Peyer's patch (tissue), 4 donors: ENCODE measurements at regions not wholly inside any gene's neighbourhood (a gene's known extent, or its start where the extent isn't known, plus 50 kb on each side); places are given as distances from the start of the nearest gene placed in this dataset.

Experiments
- POLR2A ChIP-seq, 2 donors: fragments of 450-650 bp; IDR thresholded peaks; one replicate each; pipeline ENCODE4 v1.5.1; 2017; ENCODE audit warnings: antibody characterized with exemption in 2 of 2, mild to moderate bottlenecking in 2 of 2, moderate library complexity in 2 of 2
- TF ChIP-seq, protein P1 (sequence below), 6 experiments: fragments of 450-650 bp in 4 of 6; fragments of 200-600 bp in 2 of 6; sonication (generic) in 1 of 6; IDR thresholded peaks; one replicate each; pipeline ENCODE4 v1.5.1; 2017 to 2019; ENCODE audit warnings: antibody characterized with exemption in 6 of 6, mild to moderate bottlenecking in 3 of 6, moderate library complexity in 1 of 6

DNA sequence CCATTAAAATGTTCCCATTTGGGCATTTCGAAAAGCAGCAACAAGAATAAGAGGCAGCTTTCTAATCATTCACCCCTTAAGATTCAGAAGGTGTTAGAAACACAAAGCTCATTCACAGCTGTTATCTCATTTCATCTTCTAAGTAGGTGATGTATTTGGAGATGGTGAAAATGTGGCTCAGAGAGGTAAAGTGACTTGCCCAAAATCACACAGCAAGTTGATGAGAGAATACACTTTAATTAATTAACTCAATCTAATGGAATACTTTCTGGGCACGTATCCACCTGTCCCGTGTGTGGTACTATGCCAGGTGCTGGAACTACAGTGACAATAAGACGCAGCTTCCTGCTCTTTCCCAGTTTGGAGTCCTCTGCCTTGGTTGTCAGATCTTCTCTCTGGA lies 147.4 kb upstream of the LRFN2 start:
- TF ChIP-seq, protein P1, sequence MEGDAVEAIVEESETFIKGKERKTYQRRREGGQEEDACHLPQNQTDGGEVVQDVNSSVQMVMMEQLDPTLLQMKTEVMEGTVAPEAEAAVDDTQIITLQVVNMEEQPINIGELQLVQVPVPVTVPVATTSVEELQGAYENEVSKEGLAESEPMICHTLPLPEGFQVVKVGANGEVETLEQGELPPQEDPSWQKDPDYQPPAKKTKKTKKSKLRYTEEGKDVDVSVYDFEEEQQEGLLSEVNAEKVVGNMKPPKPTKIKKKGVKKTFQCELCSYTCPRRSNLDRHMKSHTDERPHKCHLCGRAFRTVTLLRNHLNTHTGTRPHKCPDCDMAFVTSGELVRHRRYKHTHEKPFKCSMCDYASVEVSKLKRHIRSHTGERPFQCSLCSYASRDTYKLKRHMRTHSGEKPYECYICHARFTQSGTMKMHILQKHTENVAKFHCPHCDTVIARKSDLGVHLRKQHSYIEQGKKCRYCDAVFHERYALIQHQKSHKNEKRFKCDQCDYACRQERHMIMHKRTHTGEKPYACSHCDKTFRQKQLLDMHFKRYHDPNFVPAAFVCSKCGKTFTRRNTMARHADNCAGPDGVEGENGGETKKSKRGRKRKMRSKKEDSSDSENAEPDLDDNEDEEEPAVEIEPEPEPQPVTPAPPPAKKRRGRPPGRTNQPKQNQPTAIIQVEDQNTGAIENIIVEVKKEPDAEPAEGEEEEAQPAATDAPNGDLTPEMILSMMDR (IDR thresholded peaks at IDR 0.05), result no peak
- no peak for TF ChIP-seq POLR2A (IDR thresholded peaks at IDR 0.05)
